A673 (cell line): ENCODE measurements at regions not wholly inside any gene's neighbourhood (a gene's known extent, or its start where the extent isn't known, plus 50 kb on each side); places are given as distances from the start of the nearest gene placed in this dataset.

ENCODE experiments used
- BruUV-seq: library from RNA; stranded (reverse); fragments of 400-500 nt; replicated peaks from 2 replicates; lab custom pipeline; 2021; lab: Mats Ljungman, UMichigan
- CTCF ChIA-PET: fragments of 300-600 bp; sonication (Branson Sonifier 250); formaldehyde crosslinking; loops from one replicate; lab custom pipeline; 2022; ENCODE audit warnings: antibody characterized with exemption; lab: Charles Lee
- POLR2A ChIA-PET: fragments of 300-600 bp; sonication (Branson Sonifier 250); formaldehyde crosslinking; loops from one replicate; lab custom pipeline; 2022; ENCODE audit warnings: antibody characterized with exemption; ENCODE audit not compliant: low non-redundant PET; lab: Charles Lee
- DNase-seq: peaks from one replicate; pipeline ENCODE4 v3.0.0-alpha.2; 2015; ENCODE audit warnings: low spot score
- H3K27ac ChIP-seq: fragments of 200-600 bp; sonication (generic); 2 replicates; pipeline ENCODE4 v1.5.1; 2016; ENCODE audit warnings: mixed run types, low read depth, mild to moderate bottlenecking, mixed read lengths, antibody characterized with exemption, low read length; ENCODE audit not compliant: poor library complexity, severe bottlenecking
- H3K27me3 ChIP-seq: fragments of 200-600 bp; sonication (generic); replicated peaks from 2 replicates; pipeline ENCODE4 v1.6.1; 2017; ENCODE audit warnings: mixed run types, low read depth, mild to moderate bottlenecking, mixed read lengths, antibody characterized with exemption, low read length; ENCODE audit not compliant: insufficient read depth, poor library complexity
- H3K36me3 ChIP-seq: fragments of 200-600 bp; sonication (generic); 2 replicates; pipeline ENCODE4 v1.6.1; 2016; ENCODE audit warnings: mixed run types, mild to moderate bottlenecking, mixed read lengths, antibody characterized with exemption, low read length; ENCODE audit not compliant: insufficient read depth, poor library complexity, severe bottlenecking
- H3K4me1 ChIP-seq: fragments of 200-600 bp; sonication (generic); 2 replicates; pipeline ENCODE4 v1.6.1; 2017; ENCODE audit warnings: mixed run types, mild to moderate bottlenecking, mixed read lengths, antibody characterized with exemption, low read length; ENCODE audit not compliant: insufficient read depth, poor library complexity, severe bottlenecking
- H3K4me3 ChIP-seq: fragments of 200-600 bp; sonication (generic); 2 replicates; pipeline ENCODE4 v1.5.1; 2016; ENCODE audit warnings: low read depth, mixed run types, mild to moderate bottlenecking, mixed read lengths, low read length; ENCODE audit not compliant: poor library complexity, severe bottlenecking
- H3K9me3 ChIP-seq: fragments of 200-600 bp; sonication (generic); 2 replicates; pipeline ENCODE4 v1.6.1; 2016; ENCODE audit warnings: mixed run types, low read depth, mild to moderate bottlenecking, mixed read lengths, antibody characterized with exemption, low read length; ENCODE audit not compliant: poor library complexity, severe bottlenecking
- CTCF ChIP-seq: fragments of 300-800, 200-600 bp; sonication (generic); conservative IDR thresholded peaks from 2 replicates; pipeline ENCODE4 v1.5.1; 2017; ENCODE audit warnings: low read depth, mild to moderate bottlenecking, antibody characterized with exemption, low read length, moderate library complexity, mixed read lengths
- EZH2 ChIP-seq: fragments of 200-600 bp; sonication (generic); IDR thresholded peaks from 2 replicates; pipeline ENCODE4 v1.6.1; 2017; ENCODE audit warnings: borderline replicate concordance, low read depth, mild to moderate bottlenecking, mixed read lengths, antibody characterized with exemption, low read length; ENCODE audit not compliant: poor library complexity, severe bottlenecking
- intact Hi-C: fragments of 100-400 bp; cut with micrococcal nuclease; formaldehyde crosslinking; loops from one replicate; pipeline ENCODE4 v1.10.0; 2022; ENCODE audit not compliant: unreplicated experiment

DNA sequence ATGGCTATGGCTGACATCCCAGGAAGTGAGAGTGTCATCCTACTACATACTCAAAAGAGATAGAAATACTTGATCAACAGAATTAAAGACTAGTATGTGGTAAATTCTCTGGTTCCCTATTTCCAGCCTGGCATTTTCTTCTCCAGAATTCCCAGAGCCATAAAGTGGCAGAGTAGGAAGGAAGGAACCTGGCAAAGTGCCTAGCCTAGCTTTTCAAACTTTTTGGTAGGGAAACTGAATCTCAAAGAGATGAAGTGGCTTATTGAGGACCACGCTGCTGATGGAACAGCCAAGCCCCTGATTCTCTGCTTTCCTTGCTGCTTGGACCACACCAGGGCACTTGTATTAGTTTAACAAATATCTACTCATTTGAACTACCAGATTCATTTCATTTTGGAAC lies 312.4 kb upstream of the RORA start:
- Histone ChIP-seq H3K9me3 (no peaks in the 10 kb centered on the region), H3K27me3 (no peaks in the 10 kb centered on the region), H3K4me1 (no peaks in the 10 kb centered on the region), H3K27ac (no peak overlapping the region), H3K4me3 (no peak overlapping the region), H3K36me3 (no peaks in the 10 kb centered on the region)
- CTCF ChIA-PET = no interaction called here
- POLR2A ChIA-PET = no interaction called here
- BruUV-seq = no TSS peak
- intact Hi-C loops = no loop called here
- no peak for DNase-seq
- TF ChIP-seq EZH2 (no peak), CTCF (no peak)

DNA sequence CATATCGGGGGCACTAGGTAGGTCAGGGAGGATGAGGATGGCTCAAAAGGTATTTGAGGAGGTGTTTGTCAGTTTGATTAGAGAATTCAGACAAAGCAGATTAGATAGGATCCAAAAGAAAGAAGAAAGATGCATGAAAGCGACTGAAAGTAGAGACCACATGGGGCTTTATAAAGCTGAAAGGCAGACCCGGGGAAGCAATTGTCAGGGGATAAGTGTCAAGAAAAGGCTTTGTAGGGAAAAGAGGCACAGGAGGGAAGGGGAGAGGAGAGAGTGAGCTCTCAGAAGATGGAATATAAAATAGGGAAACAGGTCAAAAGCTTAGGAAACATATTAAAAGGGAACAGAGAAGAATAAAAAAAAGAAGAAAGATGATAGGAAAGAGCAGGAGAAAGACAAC lies 308.2 kb upstream of the RORA start:
- H3K9me3 ChIP-seq = no peaks in the 10 kb centered on the region
- no peak overlapping the region for H3K4me3 ChIP-seq
- intact Hi-C loops = no loop called here
- no peak for DNase-seq
- TF ChIP-seq CTCF (no peak), EZH2 (no peak)
- ChIA-PET POLR2A (no interaction called here), CTCF (no interaction called here)
- H3K27ac ChIP-seq = no peak overlapping the region
- H3K27me3 ChIP-seq = no peaks in the 10 kb centered on the region
- no peaks in the 10 kb centered on the region for H3K4me1 ChIP-seq
- no peaks in the 10 kb centered on the region for H3K36me3 ChIP-seq
- no TSS peak for BruUV-seq

- intact Hi-C loops = no loop called here
- TF ChIP-seq EZH2 (no peak), CTCF (no peak)
- H3K27ac ChIP-seq = no peak overlapping the region
- H3K4me3 ChIP-seq = no peak overlapping the region
- CTCF ChIA-PET = no interaction called here
- no peak for DNase-seq
- H3K4me1 ChIP-seq = no peaks in the 10 kb centered on the region
- H3K36me3 ChIP-seq = no peaks in the 10 kb centered on the region
- H3K9me3 ChIP-seq = no peaks in the 10 kb centered on the region
- POLR2A ChIA-PET = no interaction called here
- H3K27me3 ChIP-seq = no peaks in the 10 kb centered on the region
- BruUV-seq = no TSS peak
Measured at GRCh38 chr15:61534986-61535385, 305.9 kb upstream of the RORA start.
